ENCODE measurements at regions not wholly inside any gene's neighbourhood (a gene's known extent, or its start where the extent isn't known, plus 50 kb on each side); places are given as distances from the start of the nearest gene placed in this dataset.
"Not testable (repeated sequence)": the region's sequence is repeated elsewhere in the genome, so short reads cannot be mapped to it uniquely, and the experiment has no call there.

DNA sequence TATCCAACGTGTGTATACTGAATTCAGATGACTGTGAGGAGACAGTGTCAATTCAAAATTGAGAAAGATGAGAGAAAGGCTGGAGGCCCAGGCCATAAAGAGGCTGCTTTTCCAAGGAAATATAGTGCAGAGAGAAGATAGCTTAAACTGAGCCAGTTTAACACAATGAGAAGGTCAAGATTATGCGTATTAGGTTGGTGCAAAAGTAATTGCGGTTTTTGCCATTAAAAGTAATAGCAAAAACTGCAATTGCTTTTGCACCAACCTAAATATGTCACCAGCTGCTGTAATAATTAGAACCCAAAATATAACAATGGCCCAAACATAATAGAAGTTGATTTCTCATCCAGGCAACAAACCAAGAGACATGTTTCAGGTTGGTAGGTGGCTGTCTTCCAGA, 148.7 kb upstream of the ATP5MC3 start:
- Histone ChIP-seq H3K4me1 (ENCODE audit: control insufficient read depth, insufficient read depth, low read length, poor library complexity, severe bottlenecking) (no peaks in the 10 kb centered on the region), H3K9me3 (ENCODE audit: control insufficient read depth, low read length) (no peaks in the 10 kb centered on the region), H3K36me3 (ENCODE audit: control insufficient read depth, insufficient read depth, low read length) (no peaks in the 10 kb centered on the region), H3K27ac (ENCODE audit: insufficient read depth, low read length, poor library complexity, severe bottlenecking) (no peak overlapping the region), H3K27me3 (replicated peaks; ENCODE audit: control insufficient read depth, insufficient read depth, low read length, poor library complexity, severe bottlenecking) (no peaks in the 10 kb centered on the region), H3K4me3 (ENCODE audit: insufficient read depth, low read depth, low read length, poor library complexity, severe bottlenecking) (no peak overlapping the region)
- no peak for DNase-seq

DNA sequence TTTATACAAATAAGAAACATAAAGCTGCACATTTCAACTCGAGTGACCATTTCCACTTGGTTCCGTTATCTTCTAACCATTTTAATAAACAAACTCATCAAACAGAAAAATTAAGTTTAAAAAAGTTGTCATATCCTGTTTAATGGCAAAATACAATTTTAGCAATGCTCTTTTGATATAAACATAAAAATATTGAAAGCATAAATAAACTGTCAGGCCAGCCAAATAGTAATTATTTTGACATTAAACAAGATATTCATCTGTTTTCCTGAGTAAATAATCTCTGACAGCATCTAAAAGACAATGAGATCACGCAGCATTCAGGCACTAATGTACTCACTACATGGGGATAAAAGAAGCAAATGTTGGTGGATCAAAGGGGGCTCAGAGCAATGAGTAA, 145.3 kb upstream of the ATP5MC3 start:
- H3K27me3 ChIP-seq (replicated peaks; ENCODE audit: control insufficient read depth, insufficient read depth, low read length, poor library complexity, severe bottlenecking) = no peaks in the 10 kb centered on the region
- no peaks in the 10 kb centered on the region for H3K9me3 ChIP-seq (ENCODE audit: control insufficient read depth, low read length)
- H3K4me3 ChIP-seq (ENCODE audit: insufficient read depth, low read depth, low read length, poor library complexity, severe bottlenecking) = no peak overlapping the region
- no peaks in the 10 kb centered on the region for H3K4me1 ChIP-seq (ENCODE audit: control insufficient read depth, insufficient read depth, low read length, poor library complexity, severe bottlenecking)
- no peak overlapping the region for H3K27ac ChIP-seq (ENCODE audit: insufficient read depth, low read length, poor library complexity, severe bottlenecking)
- H3K36me3 ChIP-seq (ENCODE audit: control insufficient read depth, insufficient read depth, low read length) = no peaks in the 10 kb centered on the region
- DNase-seq = no peak

DNA sequence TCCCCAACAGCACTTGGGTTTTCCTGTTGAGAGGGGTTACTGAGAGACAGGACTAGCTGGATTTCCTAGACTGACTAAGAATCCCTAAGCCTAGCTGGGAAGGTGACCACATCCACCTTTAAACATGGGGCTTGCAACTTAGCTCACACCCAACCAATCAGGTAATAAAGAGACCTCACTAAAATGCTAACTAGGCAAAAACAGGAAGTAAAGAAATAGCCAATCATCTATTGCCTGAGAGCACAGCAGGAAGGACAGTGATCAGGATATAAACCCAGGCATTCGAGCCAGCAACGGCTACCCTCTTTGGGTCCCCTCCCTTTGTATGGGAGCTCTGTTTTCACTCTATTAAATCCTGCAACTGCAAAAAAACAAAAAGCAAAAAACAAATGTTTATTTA, 144.7 kb upstream of the ATP5MC3 start:
- not testable (repeated sequence) for H3K4me1 ChIP-seq (ENCODE audit: control insufficient read depth, insufficient read depth, low read length, poor library complexity, severe bottlenecking); H3K27ac ChIP-seq (ENCODE audit: insufficient read depth, low read length, poor library complexity, severe bottlenecking); DNase-seq; H3K9me3 ChIP-seq (ENCODE audit: control insufficient read depth, low read length); H3K4me3 ChIP-seq (ENCODE audit: insufficient read depth, low read depth, low read length, poor library complexity, severe bottlenecking); H3K27me3 ChIP-seq (replicated peaks; ENCODE audit: control insufficient read depth, insufficient read depth, low read length, poor library complexity, severe bottlenecking); H3K36me3 ChIP-seq (ENCODE audit: control insufficient read depth, insufficient read depth, low read length)

DNA sequence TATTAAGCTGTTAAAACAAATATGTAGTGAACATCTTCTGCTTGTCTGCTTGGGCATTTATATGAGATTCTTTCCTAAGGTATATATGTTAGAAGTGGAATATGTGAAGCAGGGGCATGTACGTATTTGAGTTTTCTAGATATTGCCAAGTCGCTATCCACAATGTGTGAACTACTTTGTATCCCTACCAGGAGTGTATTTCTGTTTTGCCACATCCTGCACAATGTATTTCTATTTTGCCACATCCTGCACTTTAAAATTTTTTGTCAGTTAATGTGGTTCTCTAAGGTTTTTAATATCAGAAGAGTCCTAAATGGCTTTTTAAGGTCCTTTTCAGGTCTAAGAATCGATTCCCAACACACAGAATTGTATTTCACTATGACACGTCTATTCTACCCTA, 141.7 kb upstream of the ATP5MC3 start:
- no peaks in the 10 kb centered on the region for H3K27me3 ChIP-seq (replicated peaks; ENCODE audit: control insufficient read depth, insufficient read depth, low read length, poor library complexity, severe bottlenecking)
- no peak overlapping the region for H3K4me3 ChIP-seq (ENCODE audit: insufficient read depth, low read depth, low read length, poor library complexity, severe bottlenecking)
- no peaks in the 10 kb centered on the region for H3K36me3 ChIP-seq (ENCODE audit: control insufficient read depth, insufficient read depth, low read length)
- no peaks in the 10 kb centered on the region for H3K9me3 ChIP-seq (ENCODE audit: control insufficient read depth, low read length)
- H3K4me1 ChIP-seq (ENCODE audit: control insufficient read depth, insufficient read depth, low read length, poor library complexity, severe bottlenecking) = no peaks in the 10 kb centered on the region
- H3K27ac ChIP-seq (ENCODE audit: insufficient read depth, low read length, poor library complexity, severe bottlenecking) = no peak overlapping the region
- no peak for DNase-seq

DNA sequence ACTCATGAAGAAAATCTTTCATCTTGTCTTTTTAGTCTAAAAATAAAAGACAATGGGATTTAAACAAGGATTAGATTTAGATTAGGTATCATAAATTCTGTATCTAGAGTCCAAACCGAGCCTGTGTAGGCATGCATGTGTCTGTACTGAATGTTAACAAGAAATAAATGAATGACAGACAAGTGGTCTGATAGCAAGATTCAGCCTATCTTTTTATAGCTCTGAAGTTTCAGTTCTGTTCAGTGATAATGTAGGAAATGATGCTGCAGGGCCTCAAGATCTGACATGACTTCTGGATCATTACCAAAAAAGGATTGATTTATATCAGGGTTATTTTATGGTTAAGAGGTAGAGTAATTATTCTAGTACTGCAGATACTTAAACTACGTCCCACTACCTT, 137.0 kb upstream of the ATP5MC3 start:
- H3K4me1 ChIP-seq (ENCODE audit: control insufficient read depth, insufficient read depth, low read length, poor library complexity, severe bottlenecking) = no peaks in the 10 kb centered on the region
- H3K9me3 ChIP-seq (ENCODE audit: control insufficient read depth, low read length) = no peaks in the 10 kb centered on the region
- H3K27ac ChIP-seq (ENCODE audit: insufficient read depth, low read length, poor library complexity, severe bottlenecking) = no peak overlapping the region
- H3K36me3 ChIP-seq (ENCODE audit: control insufficient read depth, insufficient read depth, low read length) = no peaks in the 10 kb centered on the region
- H3K27me3 ChIP-seq (replicated peaks; ENCODE audit: control insufficient read depth, insufficient read depth, low read length, poor library complexity, severe bottlenecking) = no peaks in the 10 kb centered on the region
- H3K4me3 ChIP-seq (ENCODE audit: insufficient read depth, low read depth, low read length, poor library complexity, severe bottlenecking) = no peak overlapping the region
- no peak for DNase-seq

DNA sequence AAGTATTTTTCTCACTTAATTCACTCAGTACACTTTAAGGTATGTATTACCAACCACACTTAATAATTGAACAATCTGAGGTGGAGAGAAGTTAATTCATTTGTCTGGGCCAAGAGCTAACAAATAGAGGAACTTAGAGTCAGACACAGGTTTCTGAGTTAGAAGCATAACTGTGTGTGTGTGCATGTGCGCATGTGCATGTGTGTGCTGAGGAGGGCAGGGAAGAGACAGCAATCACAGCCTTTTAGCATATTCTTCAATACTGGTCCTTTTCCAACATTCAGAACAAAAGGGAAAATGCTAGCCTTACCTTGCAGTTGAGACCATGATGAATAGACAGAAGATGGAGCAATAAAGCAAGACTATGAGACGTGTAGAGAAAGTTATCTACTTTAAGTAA, 136.2 kb upstream of the ATP5MC3 start:
- H3K4me1 ChIP-seq (ENCODE audit: control insufficient read depth, insufficient read depth, low read length, poor library complexity, severe bottlenecking) = no peaks in the 10 kb centered on the region
- no peaks in the 10 kb centered on the region for H3K36me3 ChIP-seq (ENCODE audit: control insufficient read depth, insufficient read depth, low read length)
- no peaks in the 10 kb centered on the region for H3K27me3 ChIP-seq (replicated peaks; ENCODE audit: control insufficient read depth, insufficient read depth, low read length, poor library complexity, severe bottlenecking)
- no peak overlapping the region for H3K27ac ChIP-seq (ENCODE audit: insufficient read depth, low read length, poor library complexity, severe bottlenecking)
- no peak for DNase-seq
- H3K4me3 ChIP-seq (ENCODE audit: insufficient read depth, low read depth, low read length, poor library complexity, severe bottlenecking) = no peak overlapping the region
- H3K9me3 ChIP-seq (ENCODE audit: control insufficient read depth, low read length) = no peaks in the 10 kb centered on the region

DNA sequence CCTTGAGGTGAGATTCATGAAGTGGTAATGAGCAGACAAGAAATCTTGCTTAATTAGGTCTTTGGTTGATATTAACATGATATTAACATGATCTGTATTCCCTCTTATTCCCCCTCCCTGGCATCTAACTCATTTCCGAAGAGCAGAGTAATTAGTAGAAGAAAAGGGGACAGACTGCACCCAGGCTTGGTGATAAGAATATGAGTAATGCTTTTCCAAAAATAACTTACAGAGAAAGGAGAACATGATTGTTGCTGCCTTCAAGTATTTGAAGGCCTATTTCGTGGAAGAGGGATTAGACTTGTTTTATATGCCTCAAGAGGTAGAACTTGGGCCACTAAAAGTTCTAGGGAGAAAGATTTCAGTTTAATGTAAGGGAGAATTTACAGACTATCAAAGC, 130.6 kb upstream of the ATP5MC3 start:
- H3K9me3 ChIP-seq (ENCODE audit: control insufficient read depth, low read length) = no peaks in the 10 kb centered on the region
- H3K27ac ChIP-seq (ENCODE audit: insufficient read depth, low read length, poor library complexity, severe bottlenecking) = no peak overlapping the region
- H3K4me3 ChIP-seq (ENCODE audit: insufficient read depth, low read depth, low read length, poor library complexity, severe bottlenecking) = no peak overlapping the region
- no peak for DNase-seq
- H3K4me1 ChIP-seq (ENCODE audit: control insufficient read depth, insufficient read depth, low read length, poor library complexity, severe bottlenecking) = no peaks in the 10 kb centered on the region
- no peaks in the 10 kb centered on the region for H3K36me3 ChIP-seq (ENCODE audit: control insufficient read depth, insufficient read depth, low read length)
- H3K27me3 ChIP-seq (replicated peaks; ENCODE audit: control insufficient read depth, insufficient read depth, low read length, poor library complexity, severe bottlenecking) = no peaks in the 10 kb centered on the region

DNA sequence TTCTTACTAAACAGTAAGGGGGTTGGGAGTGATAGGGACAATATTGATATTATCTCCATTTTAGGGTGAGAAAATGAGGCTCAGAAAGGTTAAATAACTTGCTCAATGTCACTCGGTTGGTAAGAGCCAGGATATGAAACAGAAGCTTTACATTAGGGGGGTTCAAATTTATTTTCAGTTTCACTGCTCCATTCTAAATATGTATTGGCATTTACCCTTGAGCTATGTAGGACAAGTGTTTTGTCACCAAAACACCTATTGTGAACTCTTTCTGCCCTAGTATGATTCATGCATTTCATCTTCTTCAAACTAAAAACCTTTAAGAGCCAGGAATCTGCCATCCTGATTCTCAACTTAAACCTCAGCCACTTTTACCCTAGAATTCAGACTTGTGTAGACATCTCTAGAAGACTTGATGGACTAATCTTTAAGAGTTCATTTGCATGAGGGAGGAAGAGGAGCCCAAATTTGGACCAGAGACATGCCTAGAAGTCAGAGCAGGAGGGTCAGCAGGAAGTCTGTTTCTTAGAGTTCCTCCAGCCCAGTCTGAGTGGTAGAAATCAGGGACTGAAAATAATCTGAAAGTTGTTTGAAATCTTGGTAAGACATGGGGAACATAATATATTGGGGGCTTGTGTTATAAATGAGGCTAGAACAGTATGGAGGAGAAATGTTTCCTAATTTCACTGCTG, 129.4 kb upstream of the ATP5MC3 start:
- H3K9me3 ChIP-seq (ENCODE audit: control insufficient read depth, low read length) = no peaks in the 10 kb centered on the region
- H3K4me1 ChIP-seq (ENCODE audit: control insufficient read depth, insufficient read depth, low read length, poor library complexity, severe bottlenecking) = no peaks in the 10 kb centered on the region
- H3K27ac ChIP-seq (ENCODE audit: insufficient read depth, low read length, poor library complexity, severe bottlenecking) = no peak overlapping the region
- H3K36me3 ChIP-seq (ENCODE audit: control insufficient read depth, insufficient read depth, low read length) = no peaks in the 10 kb centered on the region
- H3K27me3 ChIP-seq (replicated peaks; ENCODE audit: control insufficient read depth, insufficient read depth, low read length, poor library complexity, severe bottlenecking) = no peaks in the 10 kb centered on the region
- H3K4me3 ChIP-seq (ENCODE audit: insufficient read depth, low read depth, low read length, poor library complexity, severe bottlenecking) = no peak overlapping the region
- DNase-seq = no peak

DNA sequence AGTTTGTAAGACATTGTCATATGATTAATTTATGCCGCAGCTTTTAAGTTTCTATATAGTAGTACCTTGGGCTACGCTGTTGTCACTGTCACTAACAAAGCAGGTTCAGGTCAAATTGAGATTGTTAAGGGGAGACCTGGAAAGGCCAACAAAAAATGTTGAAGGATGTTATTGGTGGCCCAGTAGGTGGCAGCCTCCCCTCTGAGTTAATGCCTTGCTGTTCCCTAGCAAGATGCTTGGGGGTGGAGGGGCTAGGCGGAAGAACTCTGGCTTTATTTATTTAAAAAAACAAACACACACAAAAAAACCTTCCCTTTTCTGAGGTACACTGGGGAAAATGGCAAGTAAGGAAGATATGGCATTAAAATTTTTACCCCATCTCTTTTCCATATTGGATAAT, 128.3 kb upstream of the ATP5MC3 start:
- H3K27ac ChIP-seq (ENCODE audit: insufficient read depth, low read length, poor library complexity, severe bottlenecking) = no peak overlapping the region
- H3K36me3 ChIP-seq (ENCODE audit: control insufficient read depth, insufficient read depth, low read length) = no peaks in the 10 kb centered on the region
- H3K4me1 ChIP-seq (ENCODE audit: control insufficient read depth, insufficient read depth, low read length, poor library complexity, severe bottlenecking) = no peaks in the 10 kb centered on the region
- H3K27me3 ChIP-seq (replicated peaks; ENCODE audit: control insufficient read depth, insufficient read depth, low read length, poor library complexity, severe bottlenecking) = no peaks in the 10 kb centered on the region
- no peaks in the 10 kb centered on the region for H3K9me3 ChIP-seq (ENCODE audit: control insufficient read depth, low read length)
- no peak for DNase-seq
- H3K4me3 ChIP-seq (ENCODE audit: insufficient read depth, low read depth, low read length, poor library complexity, severe bottlenecking) = no peak overlapping the region

DNA sequence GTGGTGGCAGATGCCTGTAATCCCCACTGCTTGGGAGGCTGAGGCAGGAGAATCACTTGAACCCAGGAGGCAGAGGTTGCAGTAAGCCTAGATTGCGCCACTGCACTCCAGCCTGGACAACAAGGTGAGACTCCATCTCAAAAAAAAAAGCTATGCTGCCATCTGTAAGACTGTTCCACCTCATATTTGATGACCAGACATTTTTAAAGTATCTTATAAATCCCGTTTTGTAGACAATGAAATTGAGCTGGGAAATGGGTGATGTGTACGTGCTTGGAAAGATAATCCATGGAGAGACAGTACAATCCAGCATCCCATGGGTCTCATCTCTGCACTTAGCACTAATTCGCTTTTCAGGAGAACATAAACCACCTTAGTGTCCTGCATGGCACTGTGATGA, 126.5 kb upstream of the ATP5MC3 start:
- H3K4me3 ChIP-seq (ENCODE audit: insufficient read depth, low read depth, low read length, poor library complexity, severe bottlenecking) = no peak overlapping the region
- H3K36me3 ChIP-seq (ENCODE audit: control insufficient read depth, insufficient read depth, low read length) = no peaks in the 10 kb centered on the region
- no peaks in the 10 kb centered on the region for H3K27me3 ChIP-seq (replicated peaks; ENCODE audit: control insufficient read depth, insufficient read depth, low read length, poor library complexity, severe bottlenecking)
- no peaks in the 10 kb centered on the region for H3K9me3 ChIP-seq (ENCODE audit: control insufficient read depth, low read length)
- H3K4me1 ChIP-seq (ENCODE audit: control insufficient read depth, insufficient read depth, low read length, poor library complexity, severe bottlenecking) = no peaks in the 10 kb centered on the region
- DNase-seq = no peak
- H3K27ac ChIP-seq (ENCODE audit: insufficient read depth, low read length, poor library complexity, severe bottlenecking) = no peak overlapping the region
